ENCODE measurements at regions not wholly inside any gene's neighbourhood (a gene's known extent, or its start where the extent isn't known, plus 50 kb on each side); places are given as distances from the start of the nearest gene placed in this dataset.

- H3K27me3 Mint-ChIP-seq (ENCODE audit: unreplicated experiment) = no peaks in the 10 kb centered on the region
- no peak overlapping the region for H3K4me3 Mint-ChIP-seq (ENCODE audit: unreplicated experiment)
- H3K36me3 Mint-ChIP-seq (ENCODE audit: unreplicated experiment) = no peaks in the 10 kb centered on the region
Measured at GRCh38 chr18:71079606-71080005, 790.8 kb downstream of the SOCS6 start.

DNA sequence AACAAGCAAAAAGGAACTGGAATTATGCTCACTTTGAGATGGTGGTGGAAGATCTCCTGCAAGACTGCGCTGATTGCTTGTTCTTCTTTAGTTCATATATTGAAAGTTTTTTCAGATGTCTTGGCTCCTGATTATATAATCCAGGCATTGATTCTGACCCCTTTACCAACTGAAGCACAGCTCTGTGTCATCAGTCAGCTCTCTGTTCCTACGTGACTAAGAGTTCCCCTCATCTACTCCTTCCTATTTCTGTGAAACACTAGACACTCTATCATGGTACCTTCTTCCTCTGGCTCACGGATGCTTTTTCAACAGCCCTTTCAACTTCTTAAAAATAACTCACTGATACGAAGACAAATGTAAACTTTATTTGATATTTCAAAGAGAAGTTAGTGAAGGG, 788.6 kb downstream of the SOCS6 start:
- Mint-ChIP-seq H3K9me3 (ENCODE audit: unreplicated experiment) (no peaks in the 10 kb centered on the region), H3K36me3 (ENCODE audit: unreplicated experiment) (no peaks in the 10 kb centered on the region), H3K27me3 (ENCODE audit: unreplicated experiment) (no peaks in the 10 kb centered on the region), H3K4me3 (ENCODE audit: unreplicated experiment) (no peak overlapping the region), H3K4me1 (ENCODE audit: low read depth, unreplicated experiment) (peaks cover 2% of the 10 kb centered on the region), H3K27ac (ENCODE audit: unreplicated experiment) (no peak overlapping the region)
- TF ChIP-seq CTCF (IDR thresholded peaks at IDR 0.05; ENCODE audit: partially characterized antibody, unreplicated experiment) = no peak
- no peak for DNase-seq

More at GRCh38 chr18:71079606-71080005, 790.8 kb downstream of the SOCS6 start:
- TF ChIP-seq CTCF (IDR thresholded peaks at IDR 0.05; ENCODE audit: partially characterized antibody, unreplicated experiment) = no peak
- Mint-ChIP-seq H3K9me3 (ENCODE audit: unreplicated experiment) (no peaks in the 10 kb centered on the region), H3K4me1 (ENCODE audit: low read depth, unreplicated experiment) (peaks cover 2% of the 10 kb centered on the region), H3K27ac (ENCODE audit: unreplicated experiment) (no peak overlapping the region)
- no peak for DNase-seq

- H3K27me3 Mint-ChIP-seq (ENCODE audit: unreplicated experiment) = no peaks in the 10 kb centered on the region
- no peaks in the 10 kb centered on the region for H3K9me3 Mint-ChIP-seq (ENCODE audit: unreplicated experiment)
Measured at GRCh38 chr18:71075147-71075546, 786.3 kb downstream of the SOCS6 start.

DNA sequence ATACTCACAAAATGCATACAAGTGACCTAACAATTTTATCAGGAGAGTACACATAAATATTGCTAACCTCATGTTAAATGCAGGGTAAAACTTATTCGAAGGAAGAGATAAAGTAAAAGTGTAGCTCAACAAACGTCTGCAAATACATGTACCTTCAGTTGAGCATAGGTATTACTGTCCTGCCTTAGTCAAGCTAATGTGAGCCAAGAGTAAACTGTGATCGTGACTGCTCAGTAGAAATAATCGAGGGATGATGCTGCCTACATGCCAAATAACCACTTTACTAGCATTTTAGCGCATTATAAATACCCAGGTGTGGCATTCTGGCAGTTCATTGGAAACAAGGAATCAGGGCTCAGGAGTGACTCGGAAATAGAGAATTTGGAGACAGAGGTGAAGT, 779.5 kb downstream of the SOCS6 start:
- Mint-ChIP-seq H3K27ac (ENCODE audit: unreplicated experiment) (no peak overlapping the region), H3K4me3 (ENCODE audit: unreplicated experiment) (no peak overlapping the region), H3K36me3 (ENCODE audit: unreplicated experiment) (no peaks in the 10 kb centered on the region), H3K27me3 (ENCODE audit: unreplicated experiment) (no peaks in the 10 kb centered on the region), H3K9me3 (ENCODE audit: unreplicated experiment) (no peaks in the 10 kb centered on the region), H3K4me1 (ENCODE audit: low read depth, unreplicated experiment) (no peaks in the 10 kb centered on the region)
- no peak for DNase-seq
- TF ChIP-seq CTCF (IDR thresholded peaks at IDR 0.05; ENCODE audit: partially characterized antibody, unreplicated experiment) = no peak

More at GRCh38 chr18:71075147-71075546, 786.3 kb downstream of the SOCS6 start:
- Mint-ChIP-seq H3K4me1 (ENCODE audit: low read depth, unreplicated experiment) (peaks cover 2% of the 10 kb centered on the region), H3K4me3 (ENCODE audit: unreplicated experiment) (no peak overlapping the region), H3K27ac (ENCODE audit: unreplicated experiment) (no peak overlapping the region), H3K36me3 (ENCODE audit: unreplicated experiment) (no peaks in the 10 kb centered on the region)
- no peak for DNase-seq
- TF ChIP-seq CTCF (IDR thresholded peaks at IDR 0.05; ENCODE audit: partially characterized antibody, unreplicated experiment) = no peak

DNA sequence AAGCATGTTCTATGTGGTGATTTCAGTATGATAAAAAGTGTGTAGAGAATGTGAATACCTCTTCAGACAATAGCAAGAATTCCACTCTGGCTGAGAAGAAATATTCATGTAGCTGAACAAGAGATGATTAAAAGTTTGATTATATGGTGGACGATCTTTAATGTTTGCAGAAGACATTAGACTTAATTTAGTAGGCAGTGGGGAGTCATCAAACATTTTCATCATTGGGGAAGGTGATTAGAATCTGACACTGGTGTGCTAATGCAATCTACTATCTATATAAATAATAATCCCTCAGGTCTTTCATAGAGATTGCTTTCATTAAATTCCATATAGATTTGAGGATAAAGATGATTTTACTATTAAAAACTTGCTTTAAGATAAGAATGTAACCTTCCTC, 761.0 kb downstream of the SOCS6 start:
- TF ChIP-seq CTCF (IDR thresholded peaks at IDR 0.05; ENCODE audit: partially characterized antibody, unreplicated experiment) = no peak
- H3K27ac Mint-ChIP-seq (ENCODE audit: unreplicated experiment) = no peak overlapping the region
- H3K4me3 Mint-ChIP-seq (ENCODE audit: unreplicated experiment) = no peak overlapping the region
- no peaks in the 10 kb centered on the region for H3K27me3 Mint-ChIP-seq (ENCODE audit: unreplicated experiment)
- no peaks in the 10 kb centered on the region for H3K4me1 Mint-ChIP-seq (ENCODE audit: low read depth, unreplicated experiment)
- H3K9me3 Mint-ChIP-seq (ENCODE audit: unreplicated experiment) = no peaks in the 10 kb centered on the region
- no peaks in the 10 kb centered on the region for H3K36me3 Mint-ChIP-seq (ENCODE audit: unreplicated experiment)
- DNase-seq = no peak
